ENCODE measurements at regions not wholly inside any gene's neighbourhood (a gene's known extent, or its start where the extent isn't known, plus 50 kb on each side); places are given as distances from the start of the nearest gene placed in this dataset.

DNA sequence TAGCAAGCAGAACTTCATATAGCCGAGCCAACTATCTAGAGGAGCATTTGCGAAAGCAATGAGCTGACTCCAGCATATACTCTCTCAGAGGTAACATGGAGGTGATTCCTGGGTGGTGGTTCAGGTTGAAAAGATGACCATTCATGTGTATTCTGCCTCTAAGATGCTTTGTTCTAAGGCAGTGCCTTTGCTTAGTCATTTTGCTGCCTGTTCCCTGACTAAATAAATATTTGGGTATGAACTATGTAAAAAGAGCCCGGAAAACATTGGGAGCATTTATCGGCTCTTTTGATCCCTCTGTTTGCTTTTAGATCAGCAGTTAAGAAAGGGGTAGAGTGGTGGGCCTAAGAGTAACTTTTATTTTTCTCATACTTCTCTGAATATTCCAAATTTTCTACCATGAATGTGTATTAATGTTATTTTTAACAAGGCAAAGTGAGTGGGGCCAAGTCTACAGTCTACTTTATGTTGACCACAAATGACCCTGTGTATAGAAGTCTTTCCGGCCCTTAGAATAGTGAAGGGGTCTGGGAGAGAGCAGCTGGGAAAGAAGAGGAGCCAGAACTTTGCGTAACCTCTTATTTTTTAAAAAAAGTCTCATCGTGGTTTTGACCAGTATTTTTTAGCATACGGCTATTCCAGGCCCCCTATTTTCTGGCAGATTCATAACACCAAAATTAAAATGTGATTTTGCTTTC is 206.5 kb upstream of the EYA4 start:
- no peak overlapping the region for H3K14ac ChIP-seq (replicated peaks; ENCODE audit: low read depth, low read length)
- WGBS, 2 experiments (ENCODE audit: extremely low coverage in 2 of 2, insufficient read length in 1 of 2) = no CpG with 5 or more reads among the region's 8 CpGs
- H2AK9ac ChIP-seq (replicated peaks; ENCODE audit: low read depth, low read length, poor library complexity) = no peak overlapping the region
- peak; percentile 49 for ATAC-seq (ENCODE audit: low read depth)
- no peak overlapping the region for H3K9ac ChIP-seq (ENCODE audit: low read depth, low read length)
- H3K27me3 ChIP-seq (ENCODE audit: control insufficient read depth, insufficient read depth, low read length) = no peaks in the 10 kb centered on the region
- H3K4me3 ChIP-seq (ENCODE audit: insufficient read depth, low read depth, low read length) = no peak overlapping the region
- dilution Hi-C loops (cut with HindIII; ENCODE audit: low sequenced_read_pairs, unreplicated experiment) = no loop called here
- no peaks in the 10 kb centered on the region for H4K20me1 ChIP-seq (ENCODE audit: insufficient read depth, low read length)
- H3K18ac ChIP-seq (ENCODE audit: low read depth, low read length) = no peak overlapping the region
- H4K91ac ChIP-seq (ENCODE audit: insufficient read depth, low read depth, low read length) = no peak overlapping the region
- H2BK120ac ChIP-seq (ENCODE audit: low read depth, low read length) = no peak overlapping the region
- H3K23ac ChIP-seq (ENCODE audit: low read depth, low read length) = no peak overlapping the region
- TF ChIP-seq MXI1 (IDR thresholded peaks at IDR 0.05; ENCODE audit: borderline replicate concordance, low read depth, low read length) = no peak
- no peak for TF ChIP-seq USF2 (IDR thresholded peaks at IDR 0.05; ENCODE audit: low read depth, low read length)
- TF ChIP-seq FOS (IDR thresholded peaks at IDR 0.05; ENCODE audit: low read depth, low read length) = no peak
- no peak for TF ChIP-seq SMC3 (IDR thresholded peaks at IDR 0.05; ENCODE audit: low read depth, low read length)
- TF ChIP-seq RFX5 (IDR thresholded peaks at IDR 0.05; ENCODE audit: low read depth, low read length) = no peak
- TF ChIP-seq RAD21 (IDR thresholded peaks at IDR 0.05; ENCODE audit: low read length) = no peak
- no peak for TF ChIP-seq RCOR1 (IDR thresholded peaks at IDR 0.05; ENCODE audit: insufficient replicate concordance, low read length)
- TF ChIP-seq MAZ (IDR thresholded peaks at IDR 0.05; ENCODE audit: borderline replicate concordance, low read depth, low read length) = no peak
- no peak overlapping the region for H3K4me2 ChIP-seq (ENCODE audit: low read depth, low read length)
- H3K9me3 ChIP-seq (ENCODE audit: control insufficient read depth, insufficient read depth, low read length) = no peaks in the 10 kb centered on the region
- no peak overlapping the region for H2BK15ac ChIP-seq (ENCODE audit: low read depth, low read length)
- H3K79me1 ChIP-seq (ENCODE audit: low read depth in 1 of 2, low read length in 2 of 2) = no peaks in the 10 kb centered on the region
- in situ Hi-C loops (cut with MboI; ENCODE audit: low sequenced_read_pairs) = no loop called here
- DNase-seq = no peak
- no peak overlapping the region for H2BK5ac ChIP-seq (ENCODE audit: low read depth, low read length, poor library complexity, severe bottlenecking)
- no peak overlapping the region for H2AFZ ChIP-seq (replicated peaks; ENCODE audit: low read length, poor library complexity)
- no peak overlapping the region for H2AK5ac ChIP-seq (ENCODE audit: low read depth, low read length)
- H4K8ac ChIP-seq (ENCODE audit: low read depth in 2 of 2, low read length in 2 of 2) = no peak overlapping the region
- POLR2A ChIA-PET (ENCODE audit: unreplicated experiment) = no interaction called here
- H3K9me1 ChIP-seq (ENCODE audit: insufficient read depth, low read length) = no peaks in the 10 kb centered on the region; the same call in 1 of the 2 replicates
- no peak overlapping the region for H4K5ac ChIP-seq (ENCODE audit: low read depth, low read length)
- H3K27ac ChIP-seq (ENCODE audit: insufficient read depth, low read length) = no peak overlapping the region
- intact Hi-C loops (cut with micrococcal nuclease) = no loop called here
- CTCF ChIA-PET = no interaction called here
- no peaks in the 10 kb centered on the region for H3K36me3 ChIP-seq (ENCODE audit: control insufficient read depth, insufficient read depth, low read length)
- BruUV-seq (replicated peaks) = no TSS peak
- no peak overlapping the region for H3K56ac ChIP-seq (ENCODE audit: extremely low read depth, insufficient read depth, low read length)
- no peaks in the 10 kb centered on the region; the same call in 1 of the 2 replicates for H3K4me1 ChIP-seq (ENCODE audit: control insufficient read depth, insufficient read depth, low read length)
- 0 out of 2 replicates have a peak overlapping the region, but pooled peaks have one; percentile 3 for H3K4ac ChIP-seq (ENCODE audit: low read depth, low read length)
- H2BK20ac ChIP-seq (ENCODE audit: low read depth, low read length) = no peak overlapping the region; the same call in 1 of the 2 replicates

Measured in IMR-90 (cell line).